ENCODE measurements at regions not wholly inside any gene's neighbourhood (a gene's known extent, or its start where the extent isn't known, plus 50 kb on each side); places are given as distances from the start of the nearest gene placed in this dataset.

- no peaks in the 10 kb centered on the region for H3K36me3 Mint-ChIP-seq
- CTCF ChIA-PET: interaction anchor here (1.4 to 3.3 kb wide), 3 partner anchors 11 to 943 kb away, joined by 7 to 20 read pairs (median 13); no protein-coding TSS in a partner anchor
- TF ChIP-seq PREB (CRISPR knock-in tag; IDR thresholded peaks at IDR 0.05; ENCODE audit: borderline replicate concordance) (no peak), NR3C1 (CRISPR knock-in tag; conservative IDR thresholded peaks at IDR 0.05; ENCODE audit: low read depth) (no peak), ELF4 (CRISPR knock-in tag; IDR thresholded peaks at IDR 0.05; ENCODE audit: low read depth) (no peak), ZNF219 (CRISPR knock-in tag; IDR thresholded peaks at IDR 0.05; ENCODE audit: borderline replicate concordance) (no peak), ZNF396 (CRISPR knock-in tag; IDR thresholded peaks at IDR 0.05; ENCODE audit: borderline replicate concordance) (no peak), NFATC4 (CRISPR knock-in tag; IDR thresholded peaks at IDR 0.05) (no peak), ATF3 (CRISPR knock-in tag; conservative IDR thresholded peaks at IDR 0.05) (no peak), ZSCAN18 (CRISPR knock-in tag; IDR thresholded peaks at IDR 0.05) (no peak), ZNF317 (CRISPR knock-in tag; IDR thresholded peaks at IDR 0.05; ENCODE audit: borderline replicate concordance, low read depth) (no peak), CREM (CRISPR knock-in tag; IDR thresholded peaks at IDR 0.05) (no peak), ESRRA (CRISPR knock-in tag; IDR thresholded peaks at IDR 0.05; ENCODE audit: borderline replicate concordance) (no peak)
- TF ChIP-seq, protein P1, sequence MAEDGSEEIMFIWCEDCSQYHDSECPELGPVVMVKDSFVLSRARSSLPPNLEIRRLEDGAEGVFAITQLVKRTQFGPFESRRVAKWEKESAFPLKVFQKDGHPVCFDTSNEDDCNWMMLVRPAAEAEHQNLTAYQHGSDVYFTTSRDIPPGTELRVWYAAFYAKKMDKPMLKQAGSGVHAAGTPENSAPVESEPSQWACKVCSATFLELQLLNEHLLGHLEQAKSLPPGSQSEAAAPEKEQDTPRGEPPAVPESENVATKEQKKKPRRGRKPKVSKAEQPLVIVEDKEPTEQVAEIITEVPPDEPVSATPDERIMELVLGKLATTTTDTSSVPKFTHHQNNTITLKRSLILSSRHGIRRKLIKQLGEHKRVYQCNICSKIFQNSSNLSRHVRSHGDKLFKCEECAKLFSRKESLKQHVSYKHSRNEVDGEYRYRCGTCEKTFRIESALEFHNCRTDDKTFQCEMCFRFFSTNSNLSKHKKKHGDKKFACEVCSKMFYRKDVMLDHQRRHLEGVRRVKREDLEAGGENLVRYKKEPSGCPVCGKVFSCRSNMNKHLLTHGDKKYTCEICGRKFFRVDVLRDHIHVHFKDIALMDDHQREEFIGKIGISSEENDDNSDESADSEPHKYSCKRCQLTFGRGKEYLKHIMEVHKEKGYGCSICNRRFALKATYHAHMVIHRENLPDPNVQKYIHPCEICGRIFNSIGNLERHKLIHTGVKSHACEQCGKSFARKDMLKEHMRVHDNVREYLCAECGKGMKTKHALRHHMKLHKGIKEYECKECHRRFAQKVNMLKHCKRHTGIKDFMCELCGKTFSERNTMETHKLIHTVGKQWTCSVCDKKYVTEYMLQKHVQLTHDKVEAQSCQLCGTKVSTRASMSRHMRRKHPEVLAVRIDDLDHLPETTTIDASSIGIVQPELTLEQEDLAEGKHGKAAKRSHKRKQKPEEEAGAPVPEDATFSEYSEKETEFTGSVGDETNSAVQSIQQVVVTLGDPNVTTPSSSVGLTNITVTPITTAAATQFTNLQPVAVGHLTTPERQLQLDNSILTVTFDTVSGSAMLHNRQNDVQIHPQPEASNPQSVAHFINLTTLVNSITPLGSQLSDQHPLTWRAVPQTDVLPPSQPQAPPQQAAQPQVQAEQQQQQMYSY (CRISPR knock-in tag; IDR thresholded peaks at IDR 0.05): no peak
Observed at GRCh38 chr5:158163451-158164295, 304.7 kb upstream of the CLINT1 start.

DNA sequence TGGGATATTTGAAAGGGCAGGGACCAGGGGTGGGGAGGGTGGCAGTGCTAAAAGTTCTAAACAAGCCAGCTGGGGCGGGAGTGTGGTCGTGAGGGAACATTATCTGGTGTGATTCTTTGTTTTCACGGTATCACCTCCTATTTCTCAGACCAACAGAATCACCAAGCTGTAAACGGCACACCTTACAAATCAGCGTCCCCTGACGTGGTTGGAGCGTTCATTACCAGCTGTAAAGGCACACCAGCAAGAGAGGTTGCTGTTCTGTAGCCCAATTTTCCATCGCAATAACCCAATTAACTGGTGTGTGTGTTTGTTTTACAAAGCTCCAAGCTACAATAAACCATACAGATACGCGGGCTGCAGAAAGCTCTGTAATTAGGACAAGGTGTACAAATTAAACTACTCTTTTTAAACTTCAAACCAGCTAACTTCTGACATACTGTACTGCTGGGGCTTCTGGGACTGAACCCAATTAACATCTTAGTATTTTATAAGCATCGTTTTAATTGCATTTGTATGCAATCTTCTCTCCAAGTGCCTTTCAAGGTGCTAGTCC, 303.6 kb upstream of the CLINT1 start:
- no peaks in the 10 kb centered on the region for H3K36me3 Mint-ChIP-seq

More at GRCh38 chr5:158163451-158164295, 304.7 kb upstream of the CLINT1 start:
- Mint-ChIP-seq H3K4me1 (0 out of 2 replicates have a peak, but pooled peaks cover 13% of the 10 kb centered on the region), H3K9me3 (no peaks in the 10 kb centered on the region), H3K27me3 (ENCODE audit: low read depth) (no peaks in the 10 kb centered on the region), H3K27ac (no peak overlapping the region), H3K4me3 (no peak overlapping the region)
- POLR2A ChIA-PET: no interaction called here
- DNase-seq (ENCODE audit: low spot score) (no peak), ATAC-seq (no peak)

GRCh38 chr5:158162026-158162425, 303.1 kb upstream of the CLINT1 start:
- 0 out of 2 replicates have a peak, but pooled peaks cover 13% of the 10 kb centered on the region for H3K4me1 Mint-ChIP-seq
- POLR2A ChIA-PET: no interaction called here
- no peak for ATAC-seq
- TF ChIP-seq, protein P2, sequence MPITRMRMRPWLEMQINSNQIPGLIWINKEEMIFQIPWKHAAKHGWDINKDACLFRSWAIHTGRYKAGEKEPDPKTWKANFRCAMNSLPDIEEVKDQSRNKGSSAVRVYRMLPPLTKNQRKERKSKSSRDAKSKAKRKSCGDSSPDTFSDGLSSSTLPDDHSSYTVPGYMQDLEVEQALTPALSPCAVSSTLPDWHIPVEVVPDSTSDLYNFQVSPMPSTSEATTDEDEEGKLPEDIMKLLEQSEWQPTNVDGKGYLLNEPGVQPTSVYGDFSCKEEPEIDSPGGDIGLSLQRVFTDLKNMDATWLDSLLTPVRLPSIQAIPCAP (CRISPR knock-in tag; IDR thresholded peaks at IDR 0.05): no peak
- no peak for TF ChIP-seq OVOL2 (CRISPR knock-in tag; IDR thresholded peaks at IDR 0.05; ENCODE audit: borderline replicate concordance)
- no peak for TF ChIP-seq IRF2 (CRISPR knock-in tag; IDR thresholded peaks at IDR 0.05; ENCODE audit: borderline replicate concordance, low read depth)
- no peak for TF ChIP-seq MYBL2 (CRISPR knock-in tag; IDR thresholded peaks at IDR 0.05)
- TF ChIP-seq NFATC4 (CRISPR knock-in tag; IDR thresholded peaks at IDR 0.05): no peak
- no peak for TF ChIP-seq GTF2I (CRISPR knock-in tag; conservative IDR thresholded peaks at IDR 0.05)
- no peak for TF ChIP-seq NFYB (CRISPR knock-in tag; conservative IDR thresholded peaks at IDR 0.05; ENCODE audit: low read depth)
- TF ChIP-seq SP1 (CRISPR knock-in tag; conservative IDR thresholded peaks at IDR 0.05): no peak
- TF ChIP-seq ATF6 (CRISPR knock-in tag; IDR thresholded peaks at IDR 0.05): no peak
- TF ChIP-seq ATF1 (CRISPR knock-in tag; IDR thresholded peaks at IDR 0.05): no peak

More for the DNA sequence above, 303.6 kb upstream of the CLINT1 start:
- ChIA-PET POLR2A (no interaction called here), CTCF (interaction anchor here (1.2 to 3.3 kb wide), 4 partner anchors 12 to 944 kb away, joined by 3 to 20 read pairs (median 10); no protein-coding TSS in a partner anchor)
- DNase-seq (ENCODE audit: low spot score): no peak
- TF ChIP-seq NFE2L1 (CRISPR knock-in tag; IDR thresholded peaks at IDR 0.05): no peak
- 0 out of 2 replicates have a peak, but pooled peaks cover 13% of the 10 kb centered on the region for H3K4me1 Mint-ChIP-seq
- H3K9me3 Mint-ChIP-seq: no peaks in the 10 kb centered on the region
- H3K27ac Mint-ChIP-seq: no peak overlapping the region
- H3K4me3 Mint-ChIP-seq: no peak overlapping the region
- H3K27me3 Mint-ChIP-seq (ENCODE audit: low read depth): no peaks in the 10 kb centered on the region
- no peak for ATAC-seq

More at GRCh38 chr5:158162026-158162425, 303.1 kb upstream of the CLINT1 start:
- no peak overlapping the region for H3K27ac Mint-ChIP-seq
- CTCF ChIA-PET: interaction anchor here (1.2 to 3.3 kb wide), 4 partner anchors 13 to 945 kb away, joined by 3 to 20 read pairs (median 10); no protein-coding TSS in a partner anchor
- no peaks in the 10 kb centered on the region for H3K36me3 Mint-ChIP-seq
- no peak overlapping the region for H3K4me3 Mint-ChIP-seq
- no peaks in the 10 kb centered on the region for H3K27me3 Mint-ChIP-seq (ENCODE audit: low read depth)
- H3K9me3 Mint-ChIP-seq: peaks cover 3% of the 10 kb centered on the region; the same call in 1 of the 2 replicates
- DNase-seq (ENCODE audit: low spot score): no peak

Measured in WTC11 (cell line).